IPS-NIHi7 (cell line): ENCODE measurements at regions not wholly inside any gene's neighbourhood (a gene's known extent, or its start where the extent isn't known, plus 50 kb on each side); places are given as distances from the start of the nearest gene placed in this dataset.

Experiments used
- DNase-seq: peaks from one replicate; pipeline ENCODE4 v3.0.0; 2012; ENCODE audit warnings: mixed read lengths; ENCODE audit errors: extremely low spot score

DNA sequence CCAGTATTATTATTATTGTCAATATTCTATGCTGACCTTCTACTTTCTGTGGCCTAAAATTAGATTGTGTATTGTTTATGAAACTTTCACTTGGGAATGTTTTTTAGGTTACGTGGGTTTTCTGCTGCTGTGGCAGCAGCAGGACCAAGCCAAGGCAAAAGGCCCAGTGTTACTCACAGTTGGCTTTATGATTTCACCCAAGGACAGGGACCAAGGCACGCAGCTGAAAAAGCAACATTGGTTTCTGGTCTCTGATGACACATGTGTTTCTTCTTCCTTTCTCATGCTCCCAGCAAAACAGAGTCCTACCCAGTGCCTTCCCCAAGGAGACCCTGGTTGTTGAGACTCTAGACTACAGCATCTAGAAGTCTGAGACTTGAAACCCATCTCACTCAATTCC is 413.7 kb downstream of the SETD4 start:
- no peak for DNase-seq

DNA sequence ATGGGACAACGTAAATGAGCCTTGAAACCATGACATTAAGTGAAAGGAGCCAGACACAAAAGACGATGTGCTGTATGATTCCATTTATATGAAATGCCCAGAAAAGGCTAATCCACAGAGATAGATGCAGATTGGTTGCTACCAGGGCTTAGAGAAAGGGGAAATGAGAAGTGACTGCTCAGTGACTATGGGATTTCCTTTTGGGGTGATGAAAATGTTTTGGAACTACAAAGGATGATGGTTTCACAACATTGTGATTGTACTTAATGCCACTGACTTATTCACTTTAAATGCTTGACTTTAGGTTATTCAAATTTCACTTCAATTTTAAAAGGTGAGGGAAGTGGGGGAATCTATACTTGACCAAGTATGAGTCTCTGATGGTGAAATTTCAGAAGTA is 414.3 kb downstream of the SETD4 start:
- DNase-seq = no peak

DNA sequence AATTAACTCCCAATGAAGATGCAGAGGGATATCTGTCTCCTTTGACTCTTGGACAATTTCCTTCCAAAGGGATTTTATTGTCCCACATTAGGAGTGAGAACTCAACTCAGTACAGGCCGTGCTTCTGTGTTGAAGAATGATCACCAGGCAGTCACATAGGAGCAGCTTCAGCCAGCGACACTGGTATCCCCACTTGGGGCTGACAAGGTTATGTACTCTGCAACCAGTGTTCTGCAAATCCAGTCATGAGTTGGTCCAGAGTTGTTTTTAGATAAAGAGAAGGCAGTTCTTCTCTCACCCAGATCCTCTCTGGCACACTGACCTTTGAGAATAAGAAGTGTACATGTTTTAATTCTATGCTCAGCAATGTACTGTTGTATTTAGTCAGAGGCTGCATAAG is 415.8 kb downstream of the SETD4 start:
- DNase-seq = no peak

DNA sequence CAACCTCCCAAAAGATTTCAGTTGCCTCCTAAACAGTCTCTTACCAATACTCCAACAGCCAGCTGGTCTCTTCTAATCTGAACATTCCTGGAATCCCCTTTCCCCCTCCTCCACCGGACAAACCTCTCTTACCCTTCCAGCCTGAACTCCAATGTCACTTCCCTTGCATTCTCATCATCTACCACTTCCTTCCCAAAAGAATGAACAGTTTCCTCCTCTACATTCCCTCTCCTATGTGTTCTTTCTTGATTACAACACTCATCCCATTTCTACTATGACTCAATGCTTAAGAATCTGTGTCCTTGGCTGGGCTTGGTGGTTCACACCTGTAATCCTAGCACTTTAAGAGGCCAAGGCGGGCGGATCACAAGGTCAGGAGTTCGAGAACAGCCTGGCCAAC is 417.1 kb downstream of the SETD4 start:
- DNase-seq = no peak

DNA sequence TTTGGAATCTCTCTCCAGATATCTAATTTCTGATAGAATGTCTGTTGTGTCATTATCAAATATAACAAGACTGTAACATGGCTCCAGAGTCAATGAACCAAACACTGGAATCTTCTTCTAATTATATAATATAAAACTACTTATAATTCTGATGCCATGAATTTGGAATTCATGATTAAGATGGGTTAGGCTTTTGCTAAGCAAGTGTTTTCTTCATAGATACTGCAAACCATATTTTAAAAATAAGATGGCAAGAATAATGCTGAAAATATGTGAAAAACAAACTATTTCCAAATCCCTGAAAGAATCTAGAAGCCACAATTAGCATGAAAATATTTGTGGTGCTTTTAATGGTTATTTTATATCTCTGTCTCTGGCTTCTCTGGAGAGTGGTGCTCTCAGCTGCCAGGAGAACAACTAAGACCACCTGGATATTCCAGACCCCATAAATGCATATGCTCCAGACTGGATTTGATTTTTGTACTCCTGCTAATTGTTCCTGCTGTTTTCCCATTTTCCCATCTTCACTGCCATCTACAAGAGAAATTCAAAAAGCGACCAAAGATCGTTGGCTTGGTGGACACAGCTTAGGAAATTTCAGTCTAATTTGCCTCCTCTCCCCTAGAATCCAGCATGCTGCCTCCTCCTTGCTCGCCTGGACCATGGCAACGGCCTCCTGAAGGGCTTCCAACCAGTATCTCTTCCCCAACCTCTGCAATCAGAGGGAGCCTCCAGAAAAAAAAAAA is 418.9 kb downstream of the SETD4 start:
- no peak for DNase-seq

DNA sequence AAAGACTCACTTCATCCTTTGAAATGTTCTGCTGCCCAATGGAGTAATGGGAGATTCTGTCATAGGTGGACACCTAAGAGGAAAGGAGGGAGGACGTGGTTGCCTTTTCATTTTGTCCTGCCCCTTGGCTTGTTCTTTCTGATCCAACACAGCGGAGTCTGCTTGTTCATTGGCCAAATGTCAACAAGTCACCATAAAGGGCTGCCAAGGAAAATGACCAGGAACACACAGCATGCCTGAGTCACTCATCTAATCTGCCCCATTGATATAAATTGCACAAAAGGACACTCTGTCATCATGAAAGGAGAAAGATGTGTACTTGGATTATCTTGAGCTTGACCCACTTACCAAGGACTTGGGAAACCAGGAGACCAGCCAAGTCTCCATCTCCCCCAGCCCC is 422.9 kb downstream of the SETD4 start:
- no peak for DNase-seq

DNA sequence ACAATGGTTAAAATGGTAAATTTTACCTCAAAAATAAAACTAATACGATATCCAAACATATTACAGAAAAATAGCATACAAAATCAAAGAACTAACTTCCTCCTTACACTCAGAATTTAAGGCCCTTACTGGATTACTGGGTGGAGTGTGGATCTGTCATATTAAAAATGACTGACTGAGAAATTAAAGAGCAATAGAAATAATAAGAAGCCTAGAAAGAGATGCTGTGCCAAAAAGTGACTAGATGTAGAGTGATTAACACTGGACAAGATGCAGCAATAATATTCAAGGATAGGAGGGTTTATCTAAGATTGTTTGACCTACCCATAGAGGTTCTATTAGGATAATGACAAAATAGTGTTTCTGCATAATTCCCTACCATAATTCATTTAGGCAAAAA is 424.3 kb downstream of the SETD4 start:
- no peak for DNase-seq

DNA sequence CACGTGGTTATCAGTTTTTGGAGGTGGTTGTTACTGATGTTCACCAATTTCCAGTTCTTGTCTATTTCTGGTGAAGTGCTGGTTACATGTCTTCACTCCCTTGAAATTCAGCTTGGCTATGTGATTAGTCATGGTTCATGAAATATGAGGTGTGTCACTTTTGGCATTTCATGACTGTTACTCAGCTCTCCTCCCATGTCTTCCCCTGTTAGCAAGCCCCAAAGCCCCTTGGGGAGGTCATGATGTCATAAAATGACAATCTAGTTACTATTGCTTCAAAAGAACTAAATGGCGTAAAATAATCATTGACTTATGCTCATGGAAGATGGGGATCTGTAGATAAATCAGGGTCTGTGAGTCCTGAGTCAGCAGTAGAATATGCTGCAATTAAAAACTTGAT is 425.1 kb downstream of the SETD4 start:
- DNase-seq = no peak

DNA sequence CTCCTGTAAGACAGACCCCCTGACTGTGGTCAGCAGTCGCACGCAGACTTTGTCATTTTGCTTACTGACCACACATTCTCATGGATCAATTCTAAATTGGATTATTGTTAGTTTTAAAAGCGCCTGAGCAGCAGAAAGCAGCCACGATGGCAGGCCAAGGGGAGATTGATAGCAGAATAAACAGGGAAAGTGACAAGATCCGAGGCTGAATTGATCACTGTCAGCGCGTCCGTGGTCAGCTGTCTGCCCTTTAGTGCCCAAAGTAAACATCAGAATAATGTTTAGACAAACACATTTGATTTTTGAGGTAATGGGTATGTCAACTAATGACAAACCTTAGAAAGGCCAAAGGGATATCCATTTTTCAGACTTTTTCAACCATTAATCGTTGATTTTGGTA is 426.8 kb downstream of the SETD4 start:
- no peak for DNase-seq

DNA sequence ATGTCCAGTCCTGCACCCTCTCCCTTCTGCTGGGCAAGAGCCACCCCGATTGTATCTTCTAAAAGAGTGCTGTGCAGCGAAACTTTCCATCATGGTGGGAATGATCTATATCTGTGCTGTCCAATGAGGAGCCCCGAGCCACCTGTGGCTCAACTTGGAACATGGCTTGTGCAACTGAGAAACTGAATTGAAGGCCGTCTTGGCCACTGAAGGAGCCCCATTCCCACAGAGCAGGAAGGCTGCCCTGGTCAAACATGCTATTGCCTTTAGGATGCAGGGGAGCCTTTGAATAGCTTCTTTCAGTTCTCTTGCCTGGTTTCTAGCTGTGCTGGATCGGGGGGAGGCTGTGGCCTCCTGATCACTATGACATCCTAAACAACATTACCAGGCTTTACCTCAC is 427.6 kb downstream of the SETD4 start:
- DNase-seq = no peak

DNA sequence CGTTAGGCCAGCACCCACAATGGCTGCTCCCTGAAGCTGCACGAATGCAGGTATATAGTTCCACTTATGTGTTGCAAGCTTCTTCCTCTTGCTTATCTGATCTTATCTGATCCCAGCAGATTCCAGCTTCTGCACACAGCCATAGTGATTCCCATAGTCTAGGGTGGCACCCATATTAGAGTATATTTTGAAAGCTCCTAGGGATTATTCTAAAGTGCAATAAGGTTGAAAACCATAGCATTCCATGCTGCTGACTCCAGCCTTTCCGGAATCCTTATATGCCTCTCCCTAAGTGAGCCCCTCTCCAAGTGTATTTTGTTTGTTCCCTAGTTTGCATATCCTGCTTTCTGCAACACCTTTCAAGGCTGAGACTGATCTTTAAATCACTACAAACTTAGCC is 432.0 kb downstream of the SETD4 start:
- DNase-seq = no peak

DNA sequence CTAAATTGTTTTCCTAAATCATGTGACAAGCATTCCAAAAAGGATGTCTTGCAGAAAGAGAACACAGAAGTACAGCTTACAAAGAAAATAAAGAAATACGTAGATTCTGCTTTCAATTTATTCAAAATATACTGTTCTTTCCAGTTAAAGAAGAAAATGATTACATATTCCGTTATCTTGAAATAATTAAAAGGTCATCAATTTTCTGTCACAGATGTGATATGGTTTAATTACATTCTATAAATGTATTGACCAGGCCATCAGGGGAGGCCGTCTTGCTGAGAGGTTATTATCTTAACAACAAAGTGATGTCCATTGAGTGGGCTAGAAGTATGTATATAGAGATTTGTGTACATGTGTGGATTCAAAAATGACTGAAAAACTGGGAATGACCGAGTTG is 432.9 kb downstream of the SETD4 start:
- no peak for DNase-seq

DNA sequence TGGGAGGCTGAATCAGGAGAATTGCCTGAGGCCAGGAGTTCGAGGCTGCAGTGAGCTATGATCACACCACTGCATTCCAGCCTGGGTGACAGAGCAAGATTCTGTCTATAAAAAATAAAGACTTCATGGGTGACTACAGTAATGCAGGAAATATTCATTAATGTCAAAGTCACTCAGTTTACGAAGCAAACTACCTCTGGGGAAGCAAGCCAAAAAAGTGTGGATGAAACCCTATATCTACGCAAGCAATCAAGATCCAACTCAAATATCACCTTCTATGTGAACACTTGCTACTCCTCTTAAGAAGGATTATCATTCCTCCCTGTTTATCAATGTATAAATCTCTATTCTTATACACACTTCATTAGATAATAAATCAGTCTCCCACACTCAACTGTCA is 434.8 kb downstream of the SETD4 start:
- DNase-seq = no peak

DNA sequence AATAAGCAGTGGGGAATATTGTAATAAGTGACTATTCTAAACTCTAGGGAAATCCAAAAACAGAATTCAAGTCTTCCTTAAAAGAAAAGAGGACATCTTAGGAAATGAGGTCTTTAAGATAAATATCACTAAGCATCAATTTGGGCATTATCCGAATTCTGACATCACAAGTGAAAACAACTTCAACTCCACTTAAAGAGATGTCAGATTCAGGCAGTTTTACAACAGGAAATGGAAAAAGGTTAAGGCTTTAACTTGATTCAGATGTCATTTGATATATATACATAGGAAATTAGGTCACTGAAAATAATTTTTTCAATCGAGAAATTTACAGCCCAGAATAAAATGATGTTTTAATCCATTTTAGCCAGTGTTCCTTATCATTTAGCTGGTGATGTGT is 435.4 kb downstream of the SETD4 start:
- no peak for DNase-seq

DNA sequence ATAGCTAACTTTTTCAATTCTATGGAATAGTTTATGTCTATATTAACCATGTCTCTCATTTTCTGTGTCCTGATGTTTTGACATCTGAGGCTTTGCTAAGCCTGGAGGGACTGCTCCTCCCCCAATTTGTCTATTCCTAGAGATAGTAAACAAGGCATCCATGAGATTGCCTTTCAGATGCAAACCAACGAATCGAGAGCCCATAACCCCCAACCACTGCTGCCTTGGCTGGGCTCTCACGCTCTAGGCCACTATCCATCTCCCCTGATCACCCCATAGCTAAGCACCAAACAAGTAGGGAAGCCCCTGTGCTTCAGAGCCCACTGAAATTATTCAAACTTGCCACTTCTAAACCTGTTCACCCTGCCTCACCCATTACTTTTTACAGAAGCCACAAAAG is 437.7 kb downstream of the SETD4 start:
- DNase-seq = peak; percentile 26

DNA sequence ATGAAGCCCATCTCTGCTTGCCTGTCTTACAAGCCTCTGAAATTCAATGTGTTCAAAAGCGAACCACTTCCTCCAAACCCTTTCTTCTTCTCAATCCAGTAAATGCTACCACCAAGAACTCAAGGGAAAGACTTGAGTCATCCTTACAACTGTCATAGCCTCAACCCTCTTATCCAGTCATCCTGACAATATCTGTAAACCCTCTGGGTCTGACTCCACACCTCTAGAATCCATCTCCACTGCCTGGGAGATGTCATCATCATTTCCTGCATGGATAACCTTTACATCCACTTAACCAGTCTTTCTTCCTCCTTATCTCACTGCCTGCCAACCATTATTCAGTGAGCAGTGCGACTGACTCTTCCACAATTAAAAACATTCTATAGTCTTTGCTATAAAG is 441.1 kb downstream of the SETD4 start:
- no peak for DNase-seq

DNA sequence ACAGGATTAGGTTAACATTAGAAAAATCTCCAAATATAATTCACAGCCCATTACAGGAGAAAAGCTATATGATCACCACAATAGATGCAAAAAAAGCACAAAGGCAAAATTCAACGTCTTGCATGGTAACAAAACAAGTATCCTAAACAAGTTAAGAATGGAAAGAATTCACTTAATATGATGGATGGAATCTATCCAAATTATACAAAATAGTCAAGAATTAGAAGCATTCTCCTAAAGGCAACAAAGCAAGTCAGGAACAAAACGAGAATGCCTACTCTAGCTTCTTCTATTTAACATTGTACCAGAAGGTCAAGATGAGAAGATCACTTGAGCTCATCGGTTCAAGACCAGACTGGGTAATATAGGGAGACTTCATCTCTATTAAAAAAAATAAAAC is 442.8 kb downstream of the SETD4 start:
- DNase-seq = no peak

DNA sequence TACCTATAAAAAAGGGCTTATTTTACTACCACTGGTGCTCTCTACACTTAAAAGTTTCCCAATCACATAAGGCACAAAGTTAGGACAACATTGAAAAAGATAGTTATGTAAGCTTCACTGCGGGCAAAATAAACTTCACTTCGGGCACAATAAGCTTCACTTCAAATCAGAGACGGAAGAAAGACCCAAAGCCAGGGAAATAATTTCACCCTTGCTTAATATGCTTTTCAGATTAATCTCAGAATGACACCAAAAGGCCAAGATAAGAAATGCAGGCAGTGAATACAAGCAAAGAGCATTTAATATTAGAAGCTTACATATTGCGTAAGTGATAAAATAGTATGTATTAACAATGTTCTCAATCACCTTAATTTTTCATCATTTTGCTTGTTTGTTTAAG is 444.2 kb downstream of the SETD4 start:
- DNase-seq = no peak

DNA sequence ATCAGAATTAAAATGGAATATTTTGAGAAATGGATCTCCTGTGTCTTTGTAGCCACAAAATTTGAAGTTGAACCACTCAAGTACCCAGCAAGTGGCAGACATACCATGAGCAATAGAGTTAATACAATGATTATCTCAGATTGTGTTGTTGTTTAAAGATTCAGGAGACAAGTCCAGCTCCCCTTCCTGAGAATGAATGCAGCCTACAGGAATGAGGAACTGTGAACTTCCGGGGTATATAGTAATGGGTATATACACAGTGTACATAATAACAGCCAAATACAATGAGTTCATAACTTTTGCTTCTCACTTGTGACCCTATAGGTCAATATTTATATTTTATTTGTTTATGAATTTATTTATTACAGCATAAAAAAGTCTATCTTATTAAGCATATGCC is 445.0 kb downstream of the SETD4 start:
- DNase-seq = no peak

DNA sequence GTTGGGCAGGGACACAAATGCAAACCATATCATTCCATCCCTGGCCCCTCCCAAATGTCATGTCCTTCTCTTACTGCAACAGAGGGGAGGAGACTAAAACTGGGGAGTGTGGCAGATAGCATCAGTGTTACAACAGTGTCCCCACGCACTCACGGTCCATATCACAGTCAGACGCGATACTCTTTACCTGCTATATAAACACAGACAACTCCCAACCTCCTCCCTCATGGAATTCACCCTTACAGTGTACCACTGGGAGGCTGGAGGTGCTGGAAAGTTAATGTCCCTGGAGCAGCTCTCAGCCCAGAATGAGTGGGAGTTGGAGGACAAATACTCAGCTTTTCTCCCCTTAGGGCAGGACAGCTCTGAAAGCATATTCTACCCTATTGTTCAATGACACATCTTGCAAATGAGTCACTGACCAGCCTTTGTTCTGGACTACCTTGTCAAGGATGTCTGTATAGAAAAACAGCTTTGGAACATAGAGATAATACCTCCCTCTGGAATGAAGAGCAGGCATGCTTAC is 445.9 kb downstream of the SETD4 start:
- DNase-seq = no peak

DNA sequence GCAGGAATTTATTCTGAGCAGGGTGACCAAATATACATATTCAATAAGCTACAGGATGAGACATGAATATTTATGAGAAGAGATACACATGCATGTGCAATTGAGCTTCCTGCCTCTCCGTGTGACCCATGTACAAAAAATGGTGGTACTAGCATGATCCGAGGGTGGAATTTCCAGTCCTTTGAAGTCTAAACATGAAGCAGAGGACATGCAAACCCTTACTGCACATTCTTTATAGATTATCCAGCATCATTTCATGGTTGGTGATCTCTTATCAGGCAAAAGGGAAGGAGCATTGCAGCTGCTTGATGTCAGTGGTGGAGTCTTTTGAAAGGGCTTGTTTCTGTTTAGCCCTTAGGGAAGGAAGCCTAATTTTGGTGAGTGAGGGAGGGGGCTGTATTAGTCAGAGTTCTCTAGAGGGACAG is 448.6 kb downstream of the SETD4 start:
- DNase-seq = no peak

DNA sequence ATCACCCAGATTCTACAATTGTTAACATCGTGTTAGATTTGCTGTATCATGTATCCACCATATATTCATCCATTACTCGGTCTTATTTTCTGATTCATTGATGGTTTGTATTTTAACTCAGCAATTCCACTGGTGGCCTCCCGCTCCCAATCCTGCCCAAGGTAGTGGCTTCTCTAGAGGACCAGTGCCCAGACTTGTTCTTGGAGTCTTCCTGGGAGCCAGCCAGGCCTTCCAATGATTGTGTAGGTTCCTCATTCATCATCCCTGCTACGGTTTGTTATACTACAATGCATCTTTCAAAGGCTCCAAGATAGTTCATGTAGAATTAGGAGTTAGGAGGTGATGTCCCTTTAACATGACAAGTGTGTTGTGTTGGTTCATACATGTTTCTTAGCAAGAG is 451.1 kb downstream of the SETD4 start:
- DNase-seq = no peak

DNA sequence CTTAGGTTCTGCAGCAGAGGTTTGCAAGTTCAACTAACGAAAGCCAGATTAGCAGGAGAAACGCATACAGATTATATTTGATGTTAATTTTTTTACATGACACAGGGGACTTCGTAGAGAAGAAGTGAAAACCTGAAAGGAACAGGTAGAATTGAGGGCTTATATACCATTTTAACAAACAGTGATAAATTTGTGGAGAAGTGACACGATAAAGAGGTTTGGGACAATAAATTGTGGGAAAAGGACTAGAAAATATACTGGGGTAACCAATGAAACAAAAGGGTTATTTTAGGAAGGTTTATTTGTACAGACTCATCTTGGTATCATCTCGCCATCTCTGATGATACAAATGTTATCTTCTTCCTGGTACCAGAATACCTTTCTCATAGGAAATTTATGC is 452.9 kb downstream of the SETD4 start:
- no peak for DNase-seq

DNA sequence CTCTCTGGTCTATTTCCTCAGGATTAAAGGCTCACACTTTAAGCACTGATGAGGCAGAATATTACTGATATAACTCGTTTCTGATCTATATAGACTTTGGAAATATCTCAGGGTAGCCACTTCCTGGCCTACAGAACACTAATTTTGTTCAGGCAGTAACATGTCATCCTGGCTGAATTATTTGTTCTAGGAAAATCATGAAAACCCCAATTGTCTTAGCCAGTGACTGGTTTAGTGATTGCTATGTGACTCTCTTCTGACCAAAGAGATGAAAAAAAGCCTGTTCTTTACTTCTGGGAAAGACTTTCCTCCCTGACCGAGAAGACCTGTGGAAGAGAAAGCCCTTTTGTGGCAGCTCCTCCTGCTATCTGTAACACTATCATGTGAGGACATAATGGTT is 453.7 kb downstream of the SETD4 start:
- no peak for DNase-seq
